ENCODE measurements at regions not wholly inside any gene's neighbourhood (a gene's known extent, or its start where the extent isn't known, plus 50 kb on each side); places are given as distances from the start of the nearest gene placed in this dataset.

DNA sequence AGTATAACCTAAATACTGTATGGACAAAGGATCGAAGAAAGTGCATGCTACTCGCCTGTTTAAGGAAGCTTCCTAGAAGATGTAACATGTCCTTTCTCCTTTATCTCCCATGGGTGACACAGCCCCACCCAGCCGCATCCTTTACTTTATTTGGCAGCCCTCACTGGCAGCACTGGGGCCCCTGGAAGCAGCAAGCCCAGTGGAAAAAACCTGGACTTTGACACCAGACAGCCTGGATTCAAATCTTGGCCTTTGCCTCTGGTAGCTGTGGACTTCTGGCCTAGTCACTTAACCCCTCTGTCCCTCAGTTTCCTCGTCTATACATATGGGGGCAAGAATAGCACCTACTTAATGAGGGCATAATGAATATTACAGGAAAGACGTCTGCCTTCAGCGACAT, 67.1 kb downstream of the MYEOV start:
- TF ChIP-seq POLR2A (IDR thresholded peaks at IDR 0.05; ENCODE audit: low read length) (no peak), GATA1 (IDR thresholded peaks at IDR 0.05; ENCODE audit: low read depth, low read length) (no peak)
